HG03095 (cell line): ENCODE measurements at regions not wholly inside any gene's neighbourhood (a gene's known extent, or its start where the extent isn't known, plus 50 kb on each side); places are given as distances from the start of the nearest gene placed in this dataset.
"Not testable (repeated sequence)": the region's sequence is repeated elsewhere in the genome, so short reads cannot be mapped to it uniquely, and the experiment has no call there.

Source experiments
- ATAC-seq: cut with Tn5 transposase; IDR thresholded peaks from one replicate; pipeline ENCODE4 v1.9.1; 2021; ENCODE audit warnings: moderate library complexity; ENCODE audit not compliant: unreplicated experiment

DNA sequence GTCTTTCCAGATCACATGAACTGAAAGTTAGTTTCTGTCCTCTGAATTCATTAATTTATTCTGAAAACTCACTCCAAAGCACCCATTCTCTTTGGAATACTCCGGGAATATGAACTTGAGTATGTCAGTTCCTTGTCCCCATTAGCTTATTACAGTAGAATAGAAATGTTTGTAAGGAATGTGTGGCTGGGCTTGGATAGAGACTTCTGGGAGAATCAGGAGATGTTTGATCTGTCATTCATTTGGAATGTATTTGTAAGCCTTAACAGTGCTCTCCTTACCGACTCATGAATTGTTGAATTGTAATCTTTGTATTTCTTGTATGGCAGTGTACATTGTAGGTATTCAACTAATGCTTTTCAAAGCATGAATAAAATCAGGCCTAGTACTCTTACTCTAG, 548.4 kb downstream of the LRRC70 start:
- ATAC-seq: no peak

DNA sequence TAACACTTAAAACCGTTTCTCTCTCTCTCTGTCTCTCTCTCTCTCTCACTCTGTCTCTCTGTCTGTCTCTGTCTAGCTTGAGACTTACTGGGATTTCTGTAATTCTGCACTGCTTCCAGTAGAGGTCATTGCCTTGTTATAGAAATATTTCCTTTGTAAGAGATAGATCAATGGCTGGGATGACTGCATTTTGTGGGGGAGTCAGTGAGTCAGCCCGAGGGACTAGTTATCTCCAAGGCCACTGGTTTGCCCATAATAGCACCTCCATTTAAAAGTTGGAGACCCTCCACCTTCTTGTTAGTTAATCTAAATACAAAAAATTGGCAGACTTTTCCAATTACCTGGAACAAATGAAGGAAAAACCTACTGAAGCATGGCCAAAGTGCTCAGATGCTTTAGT, 547.2 kb downstream of the LRRC70 start:
- peak; percentile 75 for ATAC-seq

GRCh38 chr5:63125392-63125791, 546.8 kb downstream of the LRRC70 start:
- ATAC-seq: no peak

DNA sequence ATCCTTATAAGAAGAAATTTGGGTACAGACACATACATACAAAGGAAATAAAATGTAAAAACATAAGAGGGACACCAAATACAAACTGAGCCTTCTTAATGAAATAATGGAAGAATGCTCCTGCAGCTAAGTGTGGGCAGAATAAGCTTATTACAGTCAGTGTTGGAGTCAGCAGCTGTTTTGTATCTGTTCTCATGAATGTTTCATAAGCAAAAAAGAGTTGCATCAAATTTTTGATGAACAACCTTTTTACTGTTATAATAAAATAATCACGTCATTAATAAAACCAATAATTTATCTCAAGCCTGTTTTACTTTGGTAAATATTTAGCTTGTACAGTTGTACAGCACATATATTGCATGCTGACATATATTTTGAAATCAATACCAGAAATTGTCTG, 545.6 kb downstream of the LRRC70 start:
- ATAC-seq: no peak

DNA sequence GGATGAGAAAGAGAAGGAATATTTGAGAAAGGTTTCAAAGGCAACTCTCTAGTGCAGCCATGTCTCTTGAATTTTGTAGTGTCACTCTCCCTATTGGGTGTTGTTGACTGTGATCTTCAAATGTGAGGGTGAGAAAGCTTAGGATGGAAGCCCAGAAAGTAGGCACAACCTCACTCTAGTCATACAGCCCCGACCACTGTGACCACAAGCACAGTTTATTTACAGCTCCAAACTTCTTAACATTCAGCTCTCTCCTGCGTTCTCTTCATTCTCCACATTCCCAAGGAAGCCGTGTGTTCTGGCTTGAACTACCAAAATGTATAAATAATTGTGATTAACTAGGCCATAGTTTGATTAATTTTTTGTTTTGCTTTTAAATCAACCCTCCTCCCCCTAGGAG, 542.9 kb downstream of the LRRC70 start:
- ATAC-seq: no peak

DNA sequence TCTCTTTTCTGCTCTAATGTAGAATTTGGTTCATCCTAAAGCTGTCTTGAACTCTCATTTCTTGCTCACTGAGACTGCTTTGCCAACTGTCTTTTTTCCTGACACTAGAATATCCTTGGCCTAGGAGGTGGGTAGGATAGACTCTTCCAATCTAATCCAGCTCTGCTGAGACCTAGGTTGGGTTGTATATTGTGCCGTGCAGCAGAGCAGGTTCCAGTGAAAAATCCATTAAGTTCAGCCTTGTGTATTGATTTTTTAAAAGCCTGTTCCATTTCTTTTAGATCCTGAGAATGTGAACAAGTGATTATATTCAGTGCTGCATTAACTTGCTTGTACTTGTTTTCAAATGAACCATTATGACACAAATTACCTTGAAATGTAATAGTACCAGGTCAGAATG, 539.6 kb downstream of the LRRC70 start:
- no peak for ATAC-seq

GRCh38 chr5:63111891-63112290, 533.3 kb downstream of the LRRC70 start:
- ATAC-seq: no peak

- ATAC-seq: no peak
Observed at GRCh38 chr5:63101870-63102269, 523.3 kb downstream of the LRRC70 start.

- no peak for ATAC-seq
Observed at GRCh38 chr5:63097286-63097685, 518.7 kb downstream of the LRRC70 start.

GRCh38 chr5:63094730-63095129, 516.1 kb downstream of the LRRC70 start:
- ATAC-seq: no peak

DNA sequence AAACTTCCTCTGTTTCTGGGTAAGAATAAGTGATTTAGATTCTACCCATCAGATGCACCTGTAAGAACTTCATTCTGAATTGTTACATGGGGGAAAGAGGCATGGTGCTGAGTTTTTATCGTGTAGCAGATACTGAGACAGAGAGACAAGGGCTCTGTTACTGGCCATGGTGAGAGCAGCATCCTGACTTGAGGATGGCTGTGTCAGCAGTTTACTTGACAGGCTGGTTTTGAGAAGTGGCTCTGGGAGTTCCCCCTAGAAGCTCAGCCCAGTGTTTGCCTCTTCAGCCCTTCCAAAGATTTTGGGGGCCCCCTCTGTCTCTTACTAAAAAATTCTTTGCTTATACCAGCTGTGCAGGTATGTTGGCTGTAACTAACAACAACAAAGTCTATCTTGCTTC, 510.5 kb downstream of the LRRC70 start:
- no peak for ATAC-seq

DNA sequence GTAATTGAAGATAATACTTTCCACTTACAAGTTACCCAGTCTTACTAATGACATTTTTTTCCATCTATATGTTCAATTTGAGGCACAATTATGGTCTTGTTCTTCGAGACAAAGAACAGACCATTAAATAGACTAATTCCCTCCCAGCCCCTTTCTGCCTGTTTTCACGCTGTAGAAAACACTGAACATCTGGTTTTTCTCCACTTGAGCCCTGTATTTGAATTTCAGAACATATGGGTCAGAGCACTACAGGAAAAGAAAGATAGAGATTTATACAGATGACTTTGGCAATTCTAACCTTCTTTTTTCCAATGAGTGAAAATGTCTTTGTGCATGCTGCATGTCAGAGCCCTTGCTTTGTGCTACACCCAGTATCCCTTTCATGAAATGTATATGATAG, 506.9 kb downstream of the LRRC70 start:
- no peak for ATAC-seq

GRCh38 chr5:63083689-63084088, 505.1 kb downstream of the LRRC70 start:
- not testable (repeated sequence) for ATAC-seq

DNA sequence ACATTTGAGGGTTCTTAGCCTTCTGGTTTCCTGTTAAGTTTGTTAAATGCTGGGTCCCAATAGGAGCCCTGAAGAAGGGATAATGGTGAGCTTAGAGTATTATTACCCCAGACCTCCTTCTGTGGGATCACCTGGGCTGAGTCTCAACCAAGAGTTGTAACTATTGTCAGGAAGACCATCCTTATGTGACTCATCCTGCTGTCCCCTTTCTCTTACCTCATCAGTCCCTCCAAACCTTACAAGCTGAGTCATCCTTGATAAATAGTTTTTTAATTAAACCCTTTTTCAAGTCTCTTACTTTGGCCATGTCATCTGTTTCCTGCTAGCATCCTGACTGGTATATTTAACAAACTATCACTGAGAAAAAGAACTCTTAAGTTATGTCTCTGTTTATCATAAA, 502.8 kb downstream of the LRRC70 start:
- ATAC-seq: no peak

DNA sequence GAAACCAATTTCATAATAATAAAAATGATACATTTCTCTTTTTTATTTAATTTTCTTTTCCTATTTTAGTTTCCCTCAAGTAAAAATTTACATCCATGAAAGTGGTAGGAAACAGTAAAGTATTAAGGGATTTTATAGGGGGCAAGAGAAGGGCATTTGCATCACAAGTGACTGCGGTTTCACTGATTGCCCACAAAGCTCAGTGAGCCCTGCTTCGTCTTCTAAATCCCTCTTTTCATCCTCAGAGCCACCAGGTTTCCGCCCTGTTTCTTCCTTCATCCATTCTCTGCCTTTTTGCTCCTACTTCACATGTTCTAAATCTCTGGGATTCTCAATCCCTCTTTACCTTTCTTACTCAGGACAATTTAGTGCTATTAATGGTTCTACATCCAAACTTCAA, 491.4 kb downstream of the LRRC70 start:
- no peak for ATAC-seq

DNA sequence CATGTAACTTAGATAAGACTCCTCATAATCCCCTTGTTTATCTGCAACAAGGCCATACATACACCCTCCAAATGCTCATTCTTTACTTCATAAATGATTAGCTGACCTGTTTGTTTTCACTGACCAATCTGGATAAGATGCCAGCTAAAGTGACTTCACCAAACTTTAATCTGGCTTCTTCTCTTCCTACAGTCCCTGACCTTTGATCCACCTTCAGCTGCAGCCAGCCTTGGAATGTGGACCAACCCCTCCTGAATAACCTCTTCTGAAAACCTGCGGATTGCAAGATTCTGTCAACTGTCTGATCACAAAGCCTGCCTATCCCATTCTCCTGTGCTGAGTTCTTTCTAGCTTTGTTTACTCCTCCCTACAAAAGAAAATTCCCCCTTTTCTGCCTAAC, 476.8 kb downstream of the LRRC70 start:
- ATAC-seq: no peak

DNA sequence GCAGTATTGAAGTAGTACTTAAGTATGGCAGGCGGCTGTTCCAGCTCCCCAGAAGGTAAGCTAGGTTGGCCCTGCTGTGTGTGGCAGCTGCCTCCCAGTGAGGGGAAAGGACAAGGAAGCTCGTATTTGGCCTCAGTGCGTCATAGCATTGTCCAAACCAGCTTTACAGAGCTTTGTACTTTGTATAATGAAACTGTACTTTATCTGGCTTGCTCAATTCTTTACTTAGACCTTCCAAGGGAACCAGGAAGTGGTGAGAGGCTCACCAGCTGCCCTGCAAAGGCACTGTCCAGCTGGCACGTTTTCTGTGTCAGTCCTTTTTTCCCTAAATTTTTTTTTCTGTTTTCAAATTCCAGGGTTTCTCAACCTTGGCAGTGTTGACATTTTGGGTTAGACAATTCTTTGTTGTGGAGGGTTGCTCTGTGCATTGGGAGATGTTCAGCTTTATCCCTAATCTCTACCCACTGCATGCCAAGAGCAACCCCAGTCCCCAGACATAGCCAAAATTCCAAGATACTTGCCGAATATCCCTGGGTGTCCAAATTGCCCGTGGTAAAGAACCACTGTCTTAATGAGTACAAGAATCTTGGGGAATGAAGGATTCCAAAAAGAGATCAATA, 474.5 kb downstream of the LRRC70 start:
- ATAC-seq: no peak

GRCh38 chr5:63050916-63051315, 472.3 kb downstream of the LRRC70 start:
- ATAC-seq: no peak

GRCh38 chr5:63049935-63050334, 471.3 kb downstream of the LRRC70 start:
- no peak for ATAC-seq

- no peak for ATAC-seq
Observed at GRCh38 chr5:63043792-63044191, 465.2 kb downstream of the LRRC70 start.

- ATAC-seq: no peak
Observed at GRCh38 chr5:63032343-63032742, 453.7 kb downstream of the LRRC70 start.

GRCh38 chr5:63029891-63030290, 451.3 kb downstream of the LRRC70 start:
- ATAC-seq: no peak

DNA sequence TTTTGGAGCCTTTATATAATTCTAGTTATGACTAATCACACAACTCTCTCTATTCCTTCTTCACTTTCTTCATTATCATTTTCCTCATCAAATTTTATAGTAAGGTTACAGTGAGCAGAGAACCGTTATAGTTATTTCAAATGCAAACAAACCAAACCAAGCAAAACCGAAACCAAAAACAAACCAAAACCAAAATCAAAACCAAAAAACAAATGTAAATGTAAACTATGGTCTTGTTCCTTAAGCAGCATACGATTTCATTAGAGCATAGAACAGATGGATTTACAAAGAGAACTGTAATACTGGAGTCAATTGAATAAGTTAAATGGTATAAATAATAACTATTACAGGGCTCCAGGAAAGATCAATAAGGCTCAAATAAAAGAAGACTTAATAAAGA, 447.1 kb downstream of the LRRC70 start:
- peak; percentile 55 for ATAC-seq

DNA sequence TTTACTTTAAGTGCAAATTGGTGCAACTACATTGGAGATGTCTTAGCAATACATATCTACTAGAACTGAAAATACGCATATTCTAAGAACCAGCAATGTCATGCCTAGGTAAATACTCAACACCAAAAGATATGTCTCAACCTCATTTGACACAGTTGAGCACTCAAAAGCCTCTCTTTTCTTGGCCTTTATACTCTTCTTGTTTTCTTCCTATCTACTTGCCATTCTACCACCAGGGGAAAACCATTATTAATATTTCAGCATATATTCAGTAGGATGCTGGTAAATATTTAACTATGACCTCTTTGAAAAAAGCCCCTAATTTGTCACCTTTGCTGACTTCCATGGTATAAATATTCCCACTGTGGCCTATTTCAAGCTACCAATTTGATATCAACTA, 443.8 kb downstream of the LRRC70 start:
- peak; percentile 43 for ATAC-seq
